Posterior cingulate gyrus (tissue), 11 donors: ENCODE measurements at regions not wholly inside any gene's neighbourhood (a gene's known extent, or its start where the extent isn't known, plus 50 kb on each side); places are given as distances from the start of the nearest gene placed in this dataset.
"Not testable (repeated sequence)": the region's sequence is repeated elsewhere in the genome, so short reads cannot be mapped to it uniquely, and the experiment has no call there.

Experiments used
- DNase-seq, 10 donors: peaks; one replicate each; pipeline versions ENCODE4 v3.0.0 to v3.0.0-alpha.2; 2020 to 2021; ENCODE audit warnings: mixed read lengths in 3 of 10
- intact Hi-C: fragments of 100-400 bp; cut with DNase I; formaldehyde crosslinking; loops from one replicate; pipeline ENCODE4 v1.15.1; 2023

- intact Hi-C loops: no loop called here
- DNase-seq: no peak
Measured at GRCh38 chr12:115305867-115306266, 621.9 kb upstream of the TBX3 start.

GRCh38 chr12:115305275-115305674 is 621.3 kb upstream of the TBX3 start:
- no peak for DNase-seq
- intact Hi-C loops: no loop called here

DNA sequence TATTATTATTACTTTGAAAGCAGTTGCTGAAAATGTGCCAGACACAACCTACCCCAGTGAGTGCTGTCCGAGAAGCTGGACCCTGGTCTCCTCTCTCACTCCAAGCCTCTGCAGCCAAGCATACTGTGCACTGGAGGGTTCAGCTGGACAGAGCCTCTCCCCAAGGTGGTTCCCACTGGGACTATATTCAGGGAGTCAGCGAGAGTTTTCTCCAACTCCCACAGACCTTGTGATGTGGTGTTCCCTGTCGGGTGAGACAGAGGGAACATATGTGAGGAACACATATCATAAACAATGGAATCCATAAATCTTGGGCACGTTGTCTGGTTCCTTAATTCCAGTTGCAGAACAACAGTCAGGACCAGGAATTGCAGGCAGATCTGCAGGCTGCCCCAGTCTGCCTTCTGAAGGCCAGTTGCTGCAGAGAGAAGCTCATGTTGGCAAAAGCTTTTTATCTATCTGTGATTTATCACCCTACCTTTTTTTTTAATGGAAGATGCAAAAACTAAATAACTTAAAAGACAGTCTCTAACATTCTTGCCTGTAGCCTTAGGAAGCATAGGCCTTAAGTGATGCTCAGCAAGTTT is 619.8 kb upstream of the TBX3 start:
- no peak for DNase-seq
- intact Hi-C loops: no loop called here

DNA sequence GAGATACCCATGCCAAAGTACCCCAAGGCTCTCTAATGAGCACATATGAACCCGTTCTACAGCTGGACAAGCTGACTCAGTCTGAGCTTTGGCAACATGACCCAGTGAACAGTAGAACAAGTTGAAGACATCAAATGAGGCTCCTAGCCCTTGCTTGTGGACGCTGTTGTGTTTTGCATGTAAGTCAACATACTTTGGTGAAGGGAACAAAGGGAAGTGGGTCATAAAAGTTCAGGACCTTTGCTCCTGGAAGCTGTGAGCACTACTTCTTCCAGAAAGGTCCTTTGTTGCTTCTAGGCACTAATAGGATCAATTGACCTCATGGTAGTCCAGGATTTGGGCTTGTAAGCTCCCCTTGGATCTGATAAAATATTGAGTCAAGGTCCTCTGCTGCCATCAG is 613.5 kb upstream of the TBX3 start:
- intact Hi-C loops: no loop called here
- DNase-seq: no peak

- no peak for DNase-seq
- intact Hi-C loops: no loop called here
Measured at GRCh38 chr12:115296613-115297198, 612.7 kb upstream of the TBX3 start.

DNA sequence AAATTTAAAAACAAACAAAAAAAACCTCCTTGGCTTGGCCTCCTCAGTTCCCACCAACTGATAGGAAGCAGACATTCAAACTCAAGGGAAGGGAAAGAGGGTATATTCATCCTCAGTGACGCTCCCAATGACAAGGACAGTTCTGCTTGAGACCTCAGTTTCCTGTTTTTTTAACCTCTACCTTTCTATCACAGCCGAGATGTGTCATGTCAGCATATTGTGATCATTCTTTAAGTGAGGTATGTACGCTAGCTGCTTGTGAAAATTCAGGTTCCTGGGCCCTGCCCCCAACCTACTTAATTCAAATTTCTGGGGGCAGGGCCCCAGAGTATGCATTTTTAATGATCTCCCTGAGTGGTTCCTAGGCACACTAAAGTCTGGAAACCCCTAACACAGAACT is 611.9 kb upstream of the TBX3 start:
- intact Hi-C loops: no loop called here
- no peak for DNase-seq

DNA sequence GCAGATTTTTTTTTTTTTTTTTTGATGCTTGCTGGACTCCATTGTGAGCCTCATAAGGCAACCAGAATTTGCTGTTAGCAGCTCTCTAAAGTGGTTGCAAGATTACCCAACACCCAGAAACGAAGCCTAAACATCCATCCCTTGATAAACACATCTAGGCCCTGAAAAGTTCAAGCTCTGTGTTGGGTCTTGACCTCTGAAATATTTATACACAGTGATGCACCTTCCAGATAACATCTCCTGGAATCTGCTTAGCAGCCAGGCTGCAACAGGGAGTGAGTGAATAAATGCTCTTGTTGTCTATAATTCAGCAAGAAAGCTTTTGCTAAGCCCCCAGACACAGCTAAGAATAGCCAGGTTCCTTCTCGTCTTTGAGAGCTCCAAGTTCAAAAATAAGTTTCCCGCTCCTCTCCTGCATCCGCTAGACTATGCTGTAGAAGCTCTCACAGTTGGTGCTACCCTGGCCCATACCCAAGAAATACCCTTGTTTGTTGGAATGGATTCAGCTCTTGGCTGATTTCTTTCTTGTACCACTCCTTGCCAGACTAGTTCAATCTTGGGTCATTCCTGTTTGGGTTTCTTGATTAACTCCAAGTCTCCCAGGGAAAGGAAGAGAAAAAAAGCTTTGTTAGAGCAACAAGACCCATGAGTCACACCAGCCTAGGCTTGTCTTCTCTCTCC is 610.6 kb upstream of the TBX3 start:
- intact Hi-C loops: no loop called here
- DNase-seq: no peak

- DNase-seq, intact Hi-C loops: not testable (repeated sequence)
Measured at GRCh38 chr12:115285429-115285828, 601.5 kb upstream of the TBX3 start.

DNA sequence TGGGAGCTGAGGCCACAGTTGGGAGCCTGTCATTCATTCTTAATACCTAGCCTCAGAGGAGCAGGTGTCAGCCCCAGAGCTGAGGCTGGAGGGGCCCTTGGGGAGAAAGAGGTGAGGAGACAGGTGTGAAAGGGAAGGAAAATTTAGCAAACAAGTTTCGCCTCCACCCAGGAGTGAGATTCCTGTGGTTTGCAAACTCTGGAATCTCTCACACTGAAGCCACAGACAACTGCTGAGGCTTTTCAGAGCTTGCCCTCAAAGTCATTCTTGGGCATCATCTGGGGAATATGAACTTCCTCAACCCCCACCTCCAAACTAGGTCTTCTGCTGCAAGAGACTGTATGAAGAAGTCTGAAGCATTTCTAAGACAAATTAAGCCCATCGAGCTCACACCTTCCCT is 589.5 kb upstream of the TBX3 start:
- intact Hi-C loops: no loop called here
- no peak for DNase-seq

DNA sequence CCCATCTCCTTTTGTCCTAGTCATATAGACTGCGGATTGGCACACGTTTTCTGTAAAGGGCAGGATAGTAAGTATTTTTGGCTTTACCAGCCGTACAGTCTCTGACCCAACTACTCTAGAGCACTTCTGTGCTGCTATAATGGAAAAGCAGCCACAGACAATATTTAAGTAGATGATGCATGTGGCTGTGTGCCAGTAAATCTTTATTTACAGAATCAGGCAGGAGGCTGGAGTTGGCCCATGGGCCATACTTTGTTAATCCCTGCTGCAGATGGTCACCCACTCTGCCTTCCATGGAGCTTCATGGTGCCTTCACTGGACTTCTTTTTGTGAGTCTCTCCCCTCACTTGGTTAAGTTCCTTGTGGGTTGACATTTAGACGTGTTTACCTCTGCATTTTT is 584.5 kb upstream of the TBX3 start:
- intact Hi-C loops: no loop called here
- DNase-seq: no peak

GRCh38 chr12:115267891-115268290 is 583.9 kb upstream of the TBX3 start:
- DNase-seq: no peak

DNA sequence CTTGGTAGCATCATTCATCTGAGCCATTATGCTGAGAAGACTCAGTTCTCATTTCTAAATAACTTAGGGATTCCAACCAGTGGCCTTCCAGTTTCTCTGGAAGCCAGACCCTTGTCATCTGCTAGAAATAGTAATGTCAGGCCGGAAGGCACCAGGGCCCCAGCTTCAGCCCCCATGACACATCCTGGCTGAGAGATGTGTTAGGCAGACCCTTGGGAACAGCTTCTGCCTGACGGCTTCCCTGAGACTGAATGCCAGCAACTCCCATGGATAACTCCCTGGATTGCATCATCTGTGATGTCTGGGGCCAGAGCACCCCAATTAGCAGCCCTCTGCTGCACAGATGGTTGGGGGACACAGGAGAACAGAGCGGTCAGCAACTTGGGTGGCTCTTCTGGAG is 583.5 kb upstream of the TBX3 start:
- DNase-seq: no peak
- intact Hi-C loops: no loop called here

More at GRCh38 chr12:115267891-115268290, 583.9 kb upstream of the TBX3 start:
- intact Hi-C loops: no loop called here

DNA sequence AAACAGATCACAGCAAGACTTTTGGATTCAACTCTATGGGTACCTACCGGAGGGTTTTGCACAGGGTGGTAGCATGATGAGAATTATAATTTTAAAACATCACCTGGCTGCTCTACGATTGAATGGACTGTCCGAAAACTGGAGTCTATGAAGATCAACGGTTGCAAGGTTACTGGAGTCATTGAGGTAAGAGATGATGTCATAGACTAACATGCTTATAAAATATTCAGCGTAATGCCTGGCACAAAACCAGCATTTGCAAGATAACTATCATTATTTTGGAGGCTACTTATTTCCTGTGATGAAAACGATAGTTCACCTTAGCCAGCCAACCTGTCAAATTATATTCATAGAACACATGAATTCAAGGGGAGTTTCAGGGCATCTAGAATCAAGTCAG is 580.6 kb upstream of the TBX3 start:
- no peak for DNase-seq
- intact Hi-C loops: no loop called here

- no peak for DNase-seq
- intact Hi-C loops: no loop called here
Measured at GRCh38 chr12:115261691-115262398, 577.9 kb upstream of the TBX3 start.

GRCh38 chr12:115260762-115261675 is 577.0 kb upstream of the TBX3 start:
- intact Hi-C loops: no loop called here
- DNase-seq: no peak

DNA sequence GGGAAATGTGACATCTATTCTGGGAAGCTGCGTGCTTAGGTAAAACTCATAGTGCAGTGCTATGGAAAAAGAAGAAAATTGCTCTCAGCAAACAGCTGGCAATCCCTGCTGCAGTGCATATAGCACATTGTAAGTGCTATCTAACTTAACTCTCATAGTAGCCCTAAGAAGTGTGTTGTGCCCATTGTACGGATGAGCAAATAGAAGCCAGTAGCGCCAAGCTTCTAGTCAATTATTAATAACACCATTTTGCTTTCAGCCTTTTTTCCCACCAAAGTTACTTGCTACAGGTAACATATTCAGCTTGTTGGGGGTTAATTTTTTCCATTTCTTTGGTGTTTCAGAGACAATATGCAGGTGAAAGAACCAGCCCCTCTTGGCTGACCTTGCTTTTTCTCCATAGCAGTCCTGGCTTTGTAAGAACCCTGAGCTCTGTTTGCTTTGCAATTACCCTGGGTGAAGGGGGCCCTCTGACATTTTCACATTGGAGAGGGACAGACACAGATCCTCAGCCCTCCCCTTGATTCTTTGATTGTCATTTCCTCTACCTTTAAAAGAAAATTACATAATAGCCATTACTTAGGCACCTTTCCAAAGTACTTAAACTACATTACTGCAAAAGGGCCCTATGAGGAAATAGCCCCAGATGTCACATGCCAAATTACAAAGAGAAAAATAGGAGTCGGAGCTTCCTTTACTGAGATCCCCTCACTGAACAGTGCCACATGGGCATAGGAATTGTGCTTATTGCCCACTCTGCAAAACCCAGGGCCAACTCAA is 576.2 kb upstream of the TBX3 start:
- DNase-seq: no peak
- intact Hi-C loops: no loop called here

DNA sequence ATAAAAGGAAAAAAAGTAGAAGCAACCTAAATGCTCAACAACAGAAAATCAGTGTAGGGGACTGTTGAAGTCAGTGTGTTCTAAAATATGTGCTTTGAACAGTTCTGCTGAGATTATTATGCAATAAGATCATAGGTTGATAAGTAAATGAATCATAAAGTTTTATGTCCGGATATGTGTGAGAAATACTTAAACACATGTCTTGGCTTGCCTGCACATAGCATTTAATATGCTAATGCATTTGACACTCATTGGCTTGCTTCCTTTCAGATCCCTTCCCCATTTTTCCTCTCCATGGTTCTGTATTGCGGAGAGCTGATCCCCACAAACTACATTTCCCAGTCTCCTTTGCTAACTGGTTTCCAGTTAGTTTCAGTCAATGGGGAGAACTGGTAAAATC is 573.8 kb upstream of the TBX3 start:
- intact Hi-C loops: no loop called here
- DNase-seq: no peak

DNA sequence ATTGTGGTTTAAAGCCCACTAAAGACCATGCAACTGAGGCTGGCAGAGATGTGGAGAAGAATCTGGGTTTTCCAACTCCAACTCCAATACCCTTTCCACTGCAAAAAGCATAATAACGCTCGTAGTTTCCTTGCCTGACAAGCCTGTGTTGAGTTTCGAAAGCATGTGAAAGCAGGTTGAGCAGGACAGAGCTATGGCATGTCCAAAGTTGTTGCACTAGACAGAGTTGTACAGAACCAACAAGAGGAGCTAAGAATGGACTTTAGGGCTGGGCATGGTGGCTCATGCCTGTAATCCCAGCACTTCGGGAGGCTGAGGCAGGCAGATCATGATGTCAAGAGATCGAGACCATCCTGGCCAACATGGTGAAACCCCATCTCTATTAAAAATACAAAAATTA is 572.0 kb upstream of the TBX3 start:
- intact Hi-C loops: no loop called here

GRCh38 chr12:115255257-115255656 is 571.3 kb upstream of the TBX3 start:
- intact Hi-C loops: no loop called here
- no peak for DNase-seq

More for the DNA sequence above, 572.0 kb upstream of the TBX3 start:
- no peak for DNase-seq

GRCh38 chr12:115253049-115253448 is 569.1 kb upstream of the TBX3 start:
- DNase-seq: no peak
- intact Hi-C loops: no loop called here
